GM21723 (cell line): ENCODE measurements at regions not wholly inside any gene's neighbourhood (a gene's known extent, or its start where the extent isn't known, plus 50 kb on each side); places are given as distances from the start of the nearest gene placed in this dataset.

ENCODE experiments used
- ATAC-seq: cut with Tn5 transposase; IDR thresholded peaks from one replicate; pipeline ENCODE4 v1.9.1; 2021; ENCODE audit warnings: mild to moderate bottlenecking, moderate library complexity; ENCODE audit not compliant: unreplicated experiment

GRCh38 chr11:131290185-131290584 lies 80.2 kb upstream of the NTM start:
- ATAC-seq, result no peak

DNA sequence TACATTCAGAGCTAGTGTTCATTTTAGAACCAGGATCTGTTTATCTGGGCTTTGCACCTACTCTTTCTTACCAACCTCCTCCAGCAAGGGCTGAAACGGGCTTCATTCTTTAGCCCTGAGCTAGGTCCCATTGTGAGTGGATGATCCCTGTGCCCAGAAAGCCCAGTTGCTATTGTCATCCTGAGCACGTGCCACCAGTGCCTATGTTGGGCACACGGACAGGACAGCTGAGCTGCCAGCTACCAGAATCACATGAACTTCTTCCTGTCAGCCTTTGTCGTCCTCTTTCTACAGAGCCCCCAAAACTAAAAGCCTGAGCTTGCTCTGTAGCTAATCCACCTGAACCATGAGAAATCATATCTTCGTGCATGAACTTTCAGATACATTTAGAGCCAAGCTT lies 74.4 kb upstream of the NTM start:
- ATAC-seq, result no peak

- ATAC-seq, result no peak
These were observed 73.0 kb upstream of the NTM start for GRCh38 chr11:131297441-131297840.

DNA sequence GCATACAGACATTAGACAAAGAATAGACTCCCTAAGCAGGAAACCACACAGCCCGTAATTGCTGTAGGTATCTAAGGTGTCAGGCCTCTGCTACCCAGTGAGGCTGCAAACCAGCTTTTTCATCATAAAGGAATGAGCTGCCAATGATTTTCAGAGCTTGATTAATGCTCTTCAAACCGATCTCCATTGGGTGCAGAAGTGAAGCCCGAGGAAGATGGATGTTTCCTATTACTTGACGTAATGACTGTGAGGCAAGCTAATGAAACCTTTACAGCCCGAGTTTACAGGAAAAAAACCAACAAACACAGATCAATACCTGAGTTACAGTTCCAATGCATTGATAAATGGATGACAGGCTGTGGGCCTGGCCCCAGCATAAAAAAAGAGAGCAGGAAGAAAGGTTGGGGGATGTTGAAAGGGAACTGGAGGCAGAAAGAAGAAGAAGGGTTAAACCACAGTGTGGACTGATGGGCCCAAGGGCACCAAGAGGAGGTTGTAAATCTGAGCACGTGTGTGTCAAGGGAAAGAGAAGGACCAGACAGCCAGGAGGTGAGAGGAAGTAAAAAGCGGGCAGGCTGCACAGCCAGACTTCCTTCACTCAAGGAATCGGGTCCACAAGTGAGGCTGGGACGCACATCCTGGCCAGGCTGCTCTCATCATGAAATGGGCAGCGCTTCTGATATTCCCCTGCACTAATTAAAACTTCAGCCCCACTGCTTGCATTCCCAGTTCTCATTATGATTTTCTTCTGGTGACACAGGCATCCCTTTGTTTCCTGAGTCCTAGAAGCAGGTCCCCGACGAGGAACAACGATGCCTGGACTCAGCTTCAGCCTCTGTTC lies 70.6 kb upstream of the NTM start:
- no peak for ATAC-seq

DNA sequence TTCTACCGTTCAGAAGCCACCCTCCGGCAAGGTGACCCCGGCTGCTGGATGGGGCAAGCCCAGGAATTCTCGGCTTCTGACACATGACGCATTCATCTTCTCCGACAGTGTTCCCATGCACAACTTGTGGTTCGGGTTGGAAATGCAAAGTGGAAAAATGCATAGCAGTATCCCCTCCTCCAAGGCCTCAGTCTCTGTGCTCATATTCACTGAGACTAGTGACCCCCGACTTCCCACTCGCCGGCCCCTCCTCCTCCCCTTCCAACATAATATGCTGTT lies 70.0 kb upstream of the NTM start:
- ATAC-seq, result no peak

GRCh38 chr11:131301306-131301705 lies 69.1 kb upstream of the NTM start:
- ATAC-seq, result no peak

- no peak for ATAC-seq
These were observed 67.6 kb upstream of the NTM start for GRCh38 chr11:131302836-131303235.

DNA sequence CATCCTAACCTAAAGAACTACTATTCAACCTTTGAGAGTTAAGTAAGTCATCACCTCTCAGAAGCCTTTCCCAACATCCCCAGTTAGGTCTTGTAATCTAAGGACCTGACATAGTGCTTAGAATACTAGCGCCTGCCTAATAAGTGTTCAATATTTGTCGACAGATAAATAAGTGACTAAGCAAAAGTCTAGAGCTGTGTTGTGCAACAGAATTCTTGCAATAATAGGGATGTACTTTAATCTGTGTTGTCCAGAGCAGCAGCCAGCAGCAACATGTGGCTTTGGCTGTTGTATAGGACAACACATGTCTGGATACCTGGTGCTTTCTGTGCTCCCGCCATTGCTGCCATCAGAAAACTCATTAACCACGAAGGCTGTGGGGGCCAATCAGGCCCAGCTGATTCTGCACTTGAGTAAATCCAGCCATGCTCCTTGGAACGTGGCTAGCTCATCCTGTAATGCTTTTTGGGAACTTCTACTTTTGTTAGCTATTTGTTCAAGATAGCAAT lies 66.8 kb upstream of the NTM start:
- no peak for ATAC-seq

GRCh38 chr11:131305005-131305404 lies 65.4 kb upstream of the NTM start:
- no peak for ATAC-seq

DNA sequence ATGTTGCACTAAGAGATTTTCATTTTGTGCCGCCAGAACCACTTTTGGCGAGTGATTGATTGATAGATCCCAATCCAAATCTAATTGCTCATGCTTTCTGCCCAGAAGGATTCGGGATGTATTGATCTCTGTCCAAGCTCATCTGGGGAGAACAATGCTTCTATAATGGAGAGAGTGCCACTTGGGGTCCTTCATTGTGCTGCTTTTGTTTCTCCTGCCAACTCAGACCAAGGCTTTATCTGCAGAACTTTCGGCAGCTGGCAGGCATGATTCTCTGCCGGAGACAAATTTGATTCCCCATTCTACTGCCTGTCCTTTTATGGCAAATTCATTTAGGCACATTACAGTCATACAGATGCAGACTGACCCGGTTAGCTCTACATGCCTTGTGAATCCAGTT lies 62.9 kb upstream of the NTM start:
- no peak for ATAC-seq

- no peak for ATAC-seq
These were observed 60.6 kb upstream of the NTM start for GRCh38 chr11:131309776-131310175.

- no peak for ATAC-seq
These were observed 58.5 kb upstream of the NTM start for GRCh38 chr11:131311776-131312514.
